HEK293 (cell line): ENCODE measurements at regions not wholly inside any gene's neighbourhood (a gene's known extent, or its start where the extent isn't known, plus 50 kb on each side); places are given as distances from the start of the nearest gene placed in this dataset.

ENCODE experiments used
- CTCF ChIA-PET: fragments of 350-600 bp; formaldehyde crosslinking; extraction: SDS; loops from one replicate; lab custom pipeline; 2021; ENCODE audit warnings: antibody characterized with exemption; lab: Yijun Ruan, JAX
- POLR2A ChIA-PET: fragments of 300-600 bp; formaldehyde crosslinking; extraction: SDS; loops from one replicate; lab custom pipeline; 2020; ENCODE audit warnings: antibody characterized with exemption, inconsistent platforms; lab: Yijun Ruan, JAX
- H3K27ac ChIP-seq: fragments of 200-500 bp; sonication (Bioruptor generic); 2 replicates; pipeline ENCODE4 v1.5.1; 2014; ENCODE audit warnings: low read depth, low read length, control low read depth, inconsistent platforms; ENCODE audit errors: extremely low read depth
- H3K36me3 ChIP-seq, 2 experiments: fragments of 200-500 bp in 1 of 2; sonication (Bioruptor generic) in 1 of 2; 1 replicate in 1 of 2; 2 replicates in 1 of 2; pipeline ENCODE4 v1.5.1; 2014 to 2017; ENCODE audit warnings: inconsistent platforms in 2 of 2, low read length in 2 of 2; ENCODE audit not compliant: control insufficient read depth in 2 of 2, insufficient read depth in 1 of 2
- H3K4me1 ChIP-seq: fragments of 200-500 bp; sonication (Bioruptor generic); 2 replicates; pipeline ENCODE4 v1.5.1; 2014; ENCODE audit warnings: mild to moderate bottlenecking, low read length, inconsistent platforms; ENCODE audit not compliant: control insufficient read depth, insufficient read depth
- H3K4me3 ChIP-seq: 2 replicates; pipeline ENCODE4 v1.5.1; 2011; ENCODE audit warnings: low read depth, mild to moderate bottlenecking, control low read depth, low read length, moderate library complexity
- H3K9me3 ChIP-seq: fragments of 200-500 bp; sonication (Bioruptor generic); 2 replicates; pipeline ENCODE4 v1.5.1; 2014; ENCODE audit warnings: low read depth, low read length, inconsistent platforms; ENCODE audit not compliant: control insufficient read depth, insufficient read depth
- GLI2 ChIP-seq: fragments of 450-650 bp; formaldehyde crosslinking; IDR thresholded peaks from 2 replicates; pipeline ENCODE4; 2017; ENCODE audit warnings: missing biosample characterization, missing genetic modification characterization, low read depth, borderline replicate concordance
- HOXA7 ChIP-seq: sonication (generic); formaldehyde crosslinking; IDR thresholded peaks from 2 replicates; pipeline ENCODE4 v1.8.1; 2022; ENCODE audit warnings: missing genetic modification reagents, borderline replicate concordance
- KLF16 ChIP-seq: fragments of 450-650 bp; formaldehyde crosslinking; IDR thresholded peaks from 2 replicates; pipeline ENCODE4 v1.5.1; 2017; ENCODE audit warnings: missing biosample characterization, missing genetic modification characterization
- PRDM2 ChIP-seq: fragments of 450-650 bp; formaldehyde crosslinking; IDR thresholded peaks from 2 replicates; pipeline ENCODE4 v1.5.1; 2016; ENCODE audit warnings: missing biosample characterization, missing genetic modification characterization, borderline replicate concordance
- REPIN1 ChIP-seq: fragments of 450-650 bp; formaldehyde crosslinking; IDR thresholded peaks from 2 replicates; pipeline ENCODE4 v1.5.1; 2017; ENCODE audit warnings: missing biosample characterization, missing genetic modification characterization, low read depth
- TRIM28 ChIP-seq: IDR thresholded peaks from 2 replicates; pipeline ENCODE4 v1.6.1; 2011; ENCODE audit warnings: low read length, control low read depth, borderline replicate concordance
- ZBTB6 ChIP-seq: fragments of 450-650 bp; formaldehyde crosslinking; IDR thresholded peaks from 2 replicates; pipeline ENCODE4 v1.5.1; 2017; ENCODE audit warnings: missing biosample characterization, missing genetic modification characterization
- ZFP41 ChIP-seq: fragments of 450-650 bp; formaldehyde crosslinking; IDR thresholded peaks from 2 replicates; pipeline ENCODE4 v1.5.1; 2016; ENCODE audit warnings: missing biosample characterization, missing genetic modification characterization, borderline replicate concordance
- ZNF140 ChIP-seq: fragments of 450-650 bp; formaldehyde crosslinking; IDR thresholded peaks from 2 replicates; pipeline ENCODE4 v1.5.1; 2016; ENCODE audit warnings: missing biosample characterization, missing genetic modification characterization
- ZNF211 ChIP-seq: fragments of 450-650 bp; formaldehyde crosslinking; IDR thresholded peaks from 2 replicates; pipeline ENCODE4 v1.5.1; 2016; ENCODE audit warnings: low read depth, missing biosample characterization, missing genetic modification characterization
- ZNF280D ChIP-seq: fragments of 450-650 bp; formaldehyde crosslinking; IDR thresholded peaks from 2 replicates; pipeline ENCODE4 v1.5.1; 2016; ENCODE audit warnings: missing biosample characterization, missing genetic modification characterization
- ZNF350 ChIP-seq: fragments of 450-650 bp; formaldehyde crosslinking; IDR thresholded peaks from 2 replicates; pipeline ENCODE4 v1.5.0; 2017; ENCODE audit warnings: missing biosample characterization, mild to moderate bottlenecking, missing genetic modification characterization
- ZNF416 ChIP-seq: fragments of 450-650 bp; formaldehyde crosslinking; IDR thresholded peaks from 2 replicates; pipeline ENCODE4 v1.5.1; 2016; ENCODE audit warnings: missing biosample characterization, missing genetic modification characterization
- ZNF518A ChIP-seq: fragments of 450-650 bp; formaldehyde crosslinking; conservative IDR thresholded peaks from 2 replicates; pipeline ENCODE4 v1.5.1; 2016; ENCODE audit warnings: low read depth, missing biosample characterization, missing genetic modification characterization
- ZNF549 ChIP-seq: fragments of 450-650 bp; IDR thresholded peaks from 2 replicates; pipeline ENCODE4 v1.5.1; 2018; ENCODE audit warnings: missing biosample characterization, missing genetic modification characterization, mild to moderate bottlenecking, inconsistent platforms, moderate library complexity
- ZNF596 ChIP-seq: fragments of 450-650 bp; IDR thresholded peaks from 2 replicates; pipeline ENCODE4 v1.5.0; 2018; ENCODE audit warnings: missing biosample characterization, mild to moderate bottlenecking, missing genetic modification characterization, moderate library complexity
- ZNF621 ChIP-seq: fragments of 450-650 bp; formaldehyde crosslinking; IDR thresholded peaks from 2 replicates; pipeline ENCODE4 v1.5.1; 2017; ENCODE audit warnings: missing biosample characterization, missing genetic modification characterization
- ZNF776 ChIP-seq: fragments of 450-650 bp; formaldehyde crosslinking; IDR thresholded peaks from 2 replicates; pipeline ENCODE4 v1.5.0; 2017; ENCODE audit warnings: missing biosample characterization, missing genetic modification characterization, borderline replicate concordance
- ZSCAN18 ChIP-seq: fragments of 450-650 bp; formaldehyde crosslinking; IDR thresholded peaks from 2 replicates; pipeline ENCODE4 v1.5.1; 2016; ENCODE audit warnings: missing biosample characterization, missing genetic modification characterization

GRCh38 chr2:2565671-2566070 is 234.6 kb upstream of the MYT1L start (continued):
- TF ChIP-seq PRDM2 (tag by site-specific recombination) (no peak), REPIN1 (tag by site-specific recombination) (no peak), ZNF140 (no peak), ZNF211 (tag by site-specific recombination) (no peak), ZBTB6 (tag by site-specific recombination) (no peak), ZNF518A (tag by site-specific recombination) (no peak)

GRCh38 chr2:2564300-2565078 is 233.4 kb upstream of the MYT1L start:
- ChIA-PET POLR2A (no interaction called here), CTCF (no interaction called here)
- Histone ChIP-seq H3K4me3 (no peak overlapping the region), H3K36me3 (no peaks in the 10 kb centered on the region), H3K9me3 (no peaks in the 10 kb centered on the region), H3K27ac (no peak overlapping the region), H3K4me1 (no peaks in the 10 kb centered on the region)
- no peak for TF ChIP-seq ZNF776 (tag by site-specific recombination)
- no peak for TF ChIP-seq ZNF549 (tag by site-specific recombination)
- no peak for TF ChIP-seq HOXA7 (CRISPR knock-in tag)
- TF ChIP-seq ZNF621 (tag by site-specific recombination): no peak
- TF ChIP-seq KLF16 (tag by site-specific recombination): no peak
- no peak for TF ChIP-seq ZFP41 (tag by site-specific recombination)
- TF ChIP-seq GLI2 (tag by site-specific recombination): no peak
- no peak for TF ChIP-seq TRIM28
- TF ChIP-seq ZNF280D (tag by site-specific recombination): no peak
- no peak for TF ChIP-seq ZSCAN18 (tag by site-specific recombination)
- no peak for TF ChIP-seq ZNF416 (tag by site-specific recombination)
- no peak for TF ChIP-seq ZNF596 (tag by site-specific recombination)
- TF ChIP-seq ZNF350 (tag by site-specific recombination): no peak
